HG02973 (cell line): ENCODE measurements at regions not wholly inside any gene's neighbourhood (a gene's known extent, or its start where the extent isn't known, plus 50 kb on each side); places are given as distances from the start of the nearest gene placed in this dataset.
A peak's percentile ranks its signal among the peaks of the same experiment; 100 is the strongest.
"Not testable (repeated sequence)": the region's sequence is repeated elsewhere in the genome, so short reads cannot be mapped to it uniquely, and the experiment has no call there.

ENCODE experiments used
- ATAC-seq: cut with Tn5 transposase; IDR thresholded peaks from one replicate; pipeline ENCODE4 v1.9.1; 2021; ENCODE audit warnings: moderate library complexity; ENCODE audit not compliant: unreplicated experiment

GRCh38 chr2:87311896-87312441 is 290.3 kb upstream of the PLGLB1 start:
- not testable (repeated sequence) for ATAC-seq

GRCh38 chr2:87314622-87315021 is 293.0 kb upstream of the PLGLB1 start:
- ATAC-seq: not testable (repeated sequence)

DNA sequence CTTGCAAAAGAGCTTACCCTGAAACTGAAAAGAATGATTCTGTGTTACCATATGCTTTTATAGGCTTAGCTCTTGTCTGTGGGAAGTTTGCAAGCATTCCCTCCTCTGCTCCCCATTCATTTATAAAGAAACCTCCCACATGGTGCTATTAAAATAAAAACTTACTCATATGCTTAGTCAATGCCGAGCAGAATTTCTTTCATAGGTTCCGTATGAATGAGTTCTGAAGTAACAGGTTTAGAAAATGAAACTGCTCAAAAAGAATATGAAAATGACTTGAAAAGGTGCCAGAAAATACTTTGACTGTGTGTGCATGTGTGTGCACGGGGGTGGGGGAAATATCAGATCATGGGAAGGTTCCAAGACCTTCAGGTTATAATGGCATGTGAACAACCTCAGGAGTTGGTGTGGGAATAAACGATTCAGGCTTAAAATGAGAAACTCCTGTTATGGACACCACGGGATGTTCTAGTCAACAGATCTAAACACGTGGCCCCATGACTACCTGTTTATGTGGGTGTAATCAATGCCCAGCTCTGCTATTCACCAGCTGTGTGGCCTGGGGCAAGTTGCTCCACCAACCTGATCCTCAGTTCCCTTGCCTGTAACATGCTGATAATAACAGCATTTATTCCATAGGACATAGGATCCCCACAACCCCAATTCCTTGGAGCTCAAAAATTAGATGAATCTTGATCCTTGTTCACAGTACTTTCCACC is 293.7 kb upstream of the PLGLB1 start:
- peak; percentile 82 for ATAC-seq

GRCh38 chr2:87317193-87317592 is 295.5 kb upstream of the PLGLB1 start:
- ATAC-seq: not testable (repeated sequence)

- not testable (repeated sequence) for ATAC-seq
These were observed 297.3 kb upstream of the PLGLB1 start for GRCh38 chr2:87318814-87319491.

DNA sequence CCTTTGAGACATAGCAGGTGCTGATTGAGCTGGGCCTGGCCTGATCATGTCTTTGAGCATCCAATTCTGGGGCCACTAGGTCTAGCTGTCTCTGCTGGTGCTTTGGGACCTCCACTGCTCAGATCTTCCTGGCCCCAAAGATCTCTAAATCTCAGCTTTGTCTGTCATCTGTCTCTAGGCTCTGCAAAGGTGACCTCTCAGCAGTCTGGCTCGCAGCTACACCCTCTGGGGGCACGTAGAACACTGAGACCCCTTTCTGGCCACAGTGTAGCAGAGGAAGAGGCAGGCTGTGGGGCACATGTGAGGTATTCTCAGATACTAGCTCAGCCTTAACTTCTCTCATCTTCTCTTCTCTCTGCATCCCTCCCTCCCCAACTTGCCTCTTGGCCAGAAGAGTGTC is 298.1 kb upstream of the PLGLB1 start:
- not testable (repeated sequence) for ATAC-seq

GRCh38 chr2:87321201-87321600 is 299.6 kb upstream of the PLGLB1 start:
- ATAC-seq: not testable (repeated sequence)

DNA sequence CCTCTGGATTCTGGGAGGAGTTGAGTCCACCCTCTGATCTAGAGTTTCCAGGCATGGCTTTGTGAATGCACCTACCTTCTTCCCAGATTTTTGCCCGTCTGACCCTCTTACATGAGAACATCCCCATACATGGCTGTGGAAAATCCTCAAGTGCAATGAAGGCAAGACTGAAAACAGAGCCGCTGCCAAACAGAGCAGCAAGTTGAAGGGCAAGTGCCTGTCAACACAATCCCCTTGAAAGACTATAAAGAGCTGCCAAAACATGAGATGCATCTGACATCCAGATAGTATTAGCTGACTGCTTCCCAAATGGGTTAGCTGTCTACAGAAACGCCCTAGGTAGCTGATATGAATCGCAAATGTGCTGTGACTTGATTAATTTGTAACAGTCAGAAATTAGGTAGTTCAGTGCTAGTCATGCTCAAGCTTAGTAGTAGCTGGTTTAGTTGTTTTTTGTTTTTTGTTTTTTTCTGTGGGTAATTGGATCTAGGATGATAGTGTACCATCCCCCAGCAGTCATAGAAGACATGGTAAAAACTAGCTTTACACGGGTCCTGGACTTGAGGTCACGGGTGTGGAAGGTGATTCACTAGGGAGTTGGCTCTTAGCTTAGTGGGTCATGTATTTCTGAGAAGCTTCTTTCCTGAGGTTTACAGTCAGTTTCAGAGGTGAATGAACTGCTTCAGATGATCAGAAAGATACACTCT is 302.8 kb upstream of the PLGLB1 start:
- ATAC-seq: not testable (repeated sequence)

GRCh38 chr2:87325042-87325910 is 303.6 kb upstream of the PLGLB1 start:
- ATAC-seq: not testable (repeated sequence)

- ATAC-seq: not testable (repeated sequence)
These were observed 304.3 kb upstream of the PLGLB1 start for GRCh38 chr2:87325911-87326294.

GRCh38 chr2:87326754-87327153 is 305.1 kb upstream of the PLGLB1 start:
- ATAC-seq: not testable (repeated sequence)

DNA sequence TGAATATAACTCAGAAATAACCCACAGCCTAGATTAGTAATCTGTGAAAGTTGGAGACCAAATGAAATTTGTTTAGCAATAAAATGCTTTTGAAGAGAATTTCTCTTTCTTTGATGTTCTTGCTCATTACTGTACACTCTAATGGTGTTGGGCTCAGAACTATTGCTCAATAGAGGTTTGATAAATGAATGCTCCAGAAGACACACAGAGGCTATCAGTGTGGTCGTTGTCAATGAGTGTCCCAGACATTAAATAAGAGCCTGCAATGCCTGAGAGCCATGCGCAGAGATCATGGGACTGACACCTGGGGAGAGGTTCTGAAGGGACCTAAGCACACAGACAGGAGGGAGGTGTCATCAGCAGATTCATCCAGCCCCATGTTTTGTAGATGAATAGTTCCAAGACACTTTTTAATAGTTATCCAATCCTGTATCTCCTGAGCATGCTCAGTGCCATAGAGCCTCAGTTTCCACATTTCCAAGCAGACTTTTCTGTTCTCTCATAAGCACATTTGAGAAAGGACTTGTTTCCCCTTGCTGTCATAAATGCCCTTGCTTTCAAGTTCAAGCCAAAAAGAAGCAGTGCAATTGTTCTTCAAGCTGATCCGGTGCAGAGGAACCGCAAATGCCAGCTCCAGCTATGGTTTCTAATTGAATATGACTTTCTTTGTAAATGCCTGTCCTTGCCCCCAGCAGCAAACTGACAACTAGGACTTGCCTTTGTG is 306.2 kb upstream of the PLGLB1 start:
- ATAC-seq: not testable (repeated sequence)

GRCh38 chr2:87329529-87329928 is 307.9 kb upstream of the PLGLB1 start:
- ATAC-seq: not testable (repeated sequence)

DNA sequence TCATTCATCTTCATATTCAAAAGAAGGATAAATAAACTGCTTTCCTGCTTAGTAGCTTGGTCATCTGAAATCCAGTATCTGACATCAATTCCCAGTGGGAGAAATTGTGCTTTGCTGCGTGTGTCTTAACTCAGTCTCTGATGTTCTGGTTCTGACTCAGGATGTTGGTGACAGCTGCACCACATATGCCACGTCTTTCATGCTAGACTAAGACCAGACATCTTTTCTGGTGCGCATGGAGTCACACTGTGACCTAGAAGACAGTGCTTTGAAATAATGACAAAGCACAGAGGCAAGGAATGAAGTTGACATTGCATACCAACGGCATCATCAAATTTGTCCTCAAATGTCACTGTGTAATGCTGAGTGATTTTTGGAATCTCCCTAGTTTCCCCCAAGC is 308.8 kb upstream of the PLGLB1 start:
- ATAC-seq: not testable (repeated sequence)

GRCh38 chr2:87331940-87332583 is 310.4 kb upstream of the PLGLB1 start:
- not testable (repeated sequence) for ATAC-seq

DNA sequence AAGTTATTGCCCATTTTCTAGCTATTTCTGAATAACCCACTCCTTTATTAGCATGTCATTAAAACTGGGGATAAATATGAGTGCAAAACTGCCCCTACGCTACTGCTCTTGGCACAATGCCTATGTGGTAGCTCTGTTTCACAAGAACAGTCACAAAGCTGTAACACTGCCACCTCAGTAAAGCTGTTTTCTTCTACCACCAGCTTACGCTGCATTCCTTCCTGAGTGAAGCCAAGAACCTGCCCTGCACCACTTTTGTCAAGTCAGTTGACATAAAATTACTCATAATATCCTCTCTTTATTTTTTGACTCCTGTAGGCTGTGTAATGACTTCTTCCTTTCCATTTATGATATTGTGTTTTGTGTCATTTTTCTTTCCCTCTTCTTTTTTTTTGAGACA is 313.2 kb upstream of the PLGLB1 start:
- not testable (repeated sequence) for ATAC-seq

DNA sequence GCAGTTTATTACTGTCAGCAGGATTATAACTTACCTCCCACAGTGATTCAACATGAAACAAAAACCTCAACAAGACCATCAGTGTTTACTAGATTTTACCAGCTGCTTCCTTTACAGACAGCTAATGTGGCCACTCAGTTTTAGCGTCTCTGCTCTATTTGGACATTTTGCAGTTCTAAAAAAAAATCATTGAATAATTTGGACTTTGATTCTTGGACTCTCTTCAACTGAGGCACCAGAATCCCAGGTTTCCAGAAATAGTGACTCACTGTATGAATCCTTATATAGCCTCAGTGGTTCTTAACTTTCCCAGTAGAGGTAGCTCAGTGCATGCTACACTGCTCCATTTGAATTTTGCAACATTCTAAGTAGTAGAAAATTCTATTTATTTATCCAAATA is 317.4 kb upstream of the PLGLB1 start:
- ATAC-seq: not testable (repeated sequence)

GRCh38 chr2:87341601-87342014 is 320.0 kb upstream of the PLGLB1 start:
- ATAC-seq: not testable (repeated sequence)

DNA sequence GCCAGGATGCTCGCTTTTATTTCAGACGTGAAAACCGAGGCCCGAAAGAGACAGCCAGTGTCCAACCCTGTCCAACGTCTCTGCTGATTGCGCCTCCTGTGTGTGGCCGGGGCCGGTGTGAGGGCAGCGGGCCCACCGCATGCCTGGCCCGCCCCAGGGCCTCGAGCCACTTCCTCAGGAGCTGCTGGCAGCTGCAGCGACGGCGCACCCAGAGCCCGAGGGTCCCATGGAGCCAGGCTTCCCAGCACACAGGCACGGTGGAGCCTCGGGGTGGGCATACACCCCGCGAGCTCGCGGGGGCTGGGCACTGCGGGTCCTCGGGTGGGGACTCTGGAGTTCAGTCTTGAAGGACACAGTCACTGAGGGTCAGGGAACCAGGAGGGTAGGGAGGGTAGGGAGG is 320.5 kb upstream of the PLGLB1 start:
- not testable (repeated sequence) for ATAC-seq
